Inflammatory macrophage (primary cell): ENCODE measurements at regions not wholly inside any gene's neighbourhood (a gene's known extent, or its start where the extent isn't known, plus 50 kb on each side); places are given as distances from the start of the nearest gene placed in this dataset.

Source experiments
- DNase-seq, 2 donors: peaks; one replicate each; pipeline ENCODE4 v3.0.0-alpha.2; 2020 to 2022

DNA sequence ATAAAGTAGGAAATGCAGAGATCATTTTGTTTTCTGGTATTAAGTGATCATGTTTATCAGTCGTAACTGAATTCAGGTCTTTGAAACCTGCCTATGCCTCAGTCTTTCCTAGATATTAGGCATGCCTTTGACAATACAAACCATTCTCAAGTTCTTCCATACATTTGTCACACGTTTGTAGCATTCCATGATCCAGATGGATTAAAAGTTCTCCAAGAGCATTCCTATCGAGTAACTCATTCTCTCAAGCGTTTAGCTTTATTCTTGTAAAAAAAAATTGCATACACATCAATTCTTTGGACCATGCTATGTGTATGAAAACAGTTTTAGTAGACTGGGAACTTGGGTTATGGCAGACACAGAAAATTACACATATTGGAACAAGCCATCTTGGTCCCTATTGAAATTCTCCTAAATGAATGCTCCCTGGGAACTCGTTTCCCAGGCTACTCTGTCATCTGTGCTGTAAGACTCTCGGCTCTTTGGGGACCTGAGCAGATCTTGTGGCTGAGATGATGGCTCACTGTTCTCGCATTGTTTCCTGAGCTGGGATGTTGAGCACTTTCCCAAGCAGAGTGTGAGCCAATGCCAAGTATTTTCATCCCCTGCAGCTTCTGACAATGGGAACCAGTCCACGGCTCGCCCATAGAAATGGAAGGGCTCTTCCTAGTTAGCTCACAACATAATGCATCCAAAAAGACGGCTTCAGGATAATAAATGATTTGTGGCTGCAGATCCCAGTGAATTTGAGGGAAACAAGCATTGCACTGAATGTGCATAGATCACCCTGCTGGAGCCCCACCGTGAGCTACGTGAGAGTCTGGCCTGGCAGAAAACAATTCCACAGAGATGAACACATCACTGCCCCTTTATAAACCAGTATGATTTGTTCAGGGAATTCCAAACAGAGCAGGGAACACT, 230.2 kb downstream of the IRX1 start:
- DNase-seq, result no peak

DNA sequence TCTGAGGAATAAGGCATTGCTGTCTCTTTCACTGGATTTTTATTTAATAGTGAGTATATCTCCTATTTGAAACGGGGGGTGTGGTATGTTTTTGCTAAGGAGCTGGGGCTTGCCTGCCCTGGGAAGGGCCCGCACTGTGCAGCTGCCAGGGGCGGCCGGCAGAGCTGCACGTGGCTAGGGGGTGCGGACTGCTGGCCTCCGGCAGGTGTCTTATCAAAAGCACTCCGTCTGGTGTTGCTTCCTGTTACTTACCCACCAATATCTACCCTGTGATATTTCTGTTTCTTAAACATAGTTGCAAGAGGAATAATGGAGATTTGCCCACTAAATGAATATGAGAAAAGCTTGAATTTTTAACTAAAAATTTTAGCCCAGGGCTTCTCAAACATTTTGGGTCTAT, 232.0 kb downstream of the IRX1 start:
- DNase-seq, result no peak

DNA sequence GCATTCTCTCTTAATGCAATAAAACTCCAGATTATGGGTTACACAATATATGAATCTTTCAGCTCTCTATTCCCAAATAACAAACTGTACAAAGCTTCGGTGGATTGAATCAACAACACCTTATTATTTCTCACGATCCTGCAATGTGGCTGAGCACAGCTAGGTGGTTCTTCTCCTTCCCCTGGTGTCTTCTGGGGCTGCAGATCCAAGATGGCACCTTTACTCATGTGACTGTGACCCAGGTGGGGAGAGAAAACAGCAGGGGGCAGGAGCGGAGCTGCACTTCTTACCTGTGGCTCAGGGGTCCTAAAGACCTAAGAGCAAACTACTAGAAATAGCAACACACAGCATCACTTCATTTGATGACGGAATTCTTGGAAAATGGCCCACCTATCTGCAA, 233.1 kb downstream of the IRX1 start:
- DNase-seq, result no peak

- no peak for DNase-seq
Observed at GRCh38 chr5:3833566-3833965, 237.9 kb downstream of the IRX1 start.

- DNase-seq, result no peak
Observed at GRCh38 chr5:3835811-3836210, 240.2 kb downstream of the IRX1 start.

DNA sequence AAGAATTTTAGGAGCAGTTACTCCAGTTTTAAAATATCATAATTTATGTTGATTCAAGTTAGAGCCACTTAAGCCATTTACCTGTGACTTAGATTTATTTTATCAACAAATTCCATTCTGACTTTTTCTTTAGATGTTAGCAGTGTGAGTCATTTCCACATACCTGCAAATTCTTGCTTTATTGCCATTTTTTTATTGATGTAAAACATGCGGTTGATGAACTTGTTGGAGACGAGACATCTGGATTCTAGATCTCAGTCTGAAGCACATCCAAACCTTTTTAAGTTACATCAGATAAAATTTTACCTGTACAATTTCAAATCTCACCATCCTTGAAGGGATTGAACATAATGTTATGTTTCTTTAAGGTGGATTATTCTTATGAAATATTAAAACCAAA, 240.9 kb downstream of the IRX1 start:
- no peak for DNase-seq

DNA sequence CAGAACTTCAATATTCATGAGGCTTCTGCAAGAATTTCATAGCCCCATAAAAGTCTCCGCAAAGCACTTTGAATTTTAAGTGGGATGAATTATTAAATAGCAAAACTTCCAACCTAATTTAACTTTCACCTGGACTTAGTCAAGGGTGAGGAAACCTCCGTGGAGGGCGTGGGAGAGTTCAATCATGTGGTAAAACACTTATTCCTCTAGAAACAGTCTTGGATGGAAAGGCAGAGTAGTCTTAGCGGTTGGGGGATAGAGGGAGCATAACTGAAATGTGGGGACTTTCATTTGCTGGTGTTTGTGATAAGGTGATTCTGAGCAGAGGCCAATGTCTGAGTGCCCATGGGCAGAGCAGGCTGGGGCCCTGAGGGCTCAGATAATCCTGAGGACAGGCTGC, 241.9 kb downstream of the IRX1 start:
- no peak for DNase-seq

- no peak for DNase-seq
Observed at GRCh38 chr5:3839151-3839550, 243.5 kb downstream of the IRX1 start.

- DNase-seq, result no peak
Observed at GRCh38 chr5:3842591-3842990, 247.0 kb downstream of the IRX1 start.

DNA sequence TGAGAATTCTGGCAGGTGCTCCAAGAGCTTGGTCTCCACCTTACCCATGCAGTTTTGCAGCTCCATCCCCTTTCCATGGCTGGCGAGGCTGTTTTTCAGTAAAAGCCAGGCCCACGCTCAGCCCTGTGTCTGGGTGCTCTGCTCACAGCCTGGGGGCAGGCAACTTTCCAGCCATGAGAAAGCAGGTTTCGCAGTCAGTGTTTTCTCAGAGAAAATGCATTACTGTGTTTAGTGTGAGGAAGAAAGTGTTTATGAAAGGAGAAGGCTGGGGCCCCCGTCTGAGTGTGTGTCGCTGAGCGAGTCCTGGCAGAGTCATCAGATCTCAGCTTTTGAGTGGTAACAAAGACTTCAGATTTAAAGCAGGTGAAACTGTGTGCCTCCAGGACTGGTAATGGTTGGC, 248.1 kb downstream of the IRX1 start:
- no peak for DNase-seq

DNA sequence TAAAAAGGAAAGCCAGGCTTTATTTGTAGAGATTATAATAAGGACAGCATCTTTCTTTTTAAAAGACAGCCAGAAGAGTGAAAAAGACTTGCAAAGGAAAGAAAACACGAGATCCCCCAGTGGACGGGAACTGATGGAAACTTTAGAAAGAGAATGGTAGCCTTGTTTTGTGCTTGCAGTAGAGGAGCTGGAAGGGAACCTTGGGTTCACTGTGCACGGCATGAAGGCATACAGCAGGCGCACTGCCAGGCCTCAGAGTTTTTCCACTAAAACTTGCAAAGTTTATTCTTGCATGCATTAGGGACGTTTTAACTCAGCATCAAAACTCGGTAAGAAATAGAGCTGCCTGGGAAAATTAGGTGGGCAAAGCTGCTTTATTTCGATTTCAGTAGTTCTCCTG, 248.6 kb downstream of the IRX1 start:
- no peak for DNase-seq

DNA sequence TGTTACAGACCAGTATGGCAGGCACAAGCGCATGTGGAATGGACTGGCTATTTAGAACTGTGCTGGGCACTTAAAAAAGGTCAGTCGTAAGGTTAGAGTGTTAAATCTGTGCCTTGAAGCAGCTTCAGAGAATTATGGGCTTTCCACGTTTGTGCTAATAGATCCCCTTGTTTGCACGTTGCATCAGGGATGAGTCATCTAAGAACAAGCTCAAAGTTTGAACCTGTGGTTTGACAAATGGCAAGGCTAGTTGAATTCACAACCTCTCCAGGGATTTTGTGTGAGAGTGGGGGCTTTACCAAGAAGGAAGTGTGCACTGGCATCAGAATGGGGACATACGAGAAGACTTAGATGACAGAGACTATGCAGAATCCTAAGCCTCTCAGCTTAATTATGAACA, 249.6 kb downstream of the IRX1 start:
- DNase-seq, result no peak

DNA sequence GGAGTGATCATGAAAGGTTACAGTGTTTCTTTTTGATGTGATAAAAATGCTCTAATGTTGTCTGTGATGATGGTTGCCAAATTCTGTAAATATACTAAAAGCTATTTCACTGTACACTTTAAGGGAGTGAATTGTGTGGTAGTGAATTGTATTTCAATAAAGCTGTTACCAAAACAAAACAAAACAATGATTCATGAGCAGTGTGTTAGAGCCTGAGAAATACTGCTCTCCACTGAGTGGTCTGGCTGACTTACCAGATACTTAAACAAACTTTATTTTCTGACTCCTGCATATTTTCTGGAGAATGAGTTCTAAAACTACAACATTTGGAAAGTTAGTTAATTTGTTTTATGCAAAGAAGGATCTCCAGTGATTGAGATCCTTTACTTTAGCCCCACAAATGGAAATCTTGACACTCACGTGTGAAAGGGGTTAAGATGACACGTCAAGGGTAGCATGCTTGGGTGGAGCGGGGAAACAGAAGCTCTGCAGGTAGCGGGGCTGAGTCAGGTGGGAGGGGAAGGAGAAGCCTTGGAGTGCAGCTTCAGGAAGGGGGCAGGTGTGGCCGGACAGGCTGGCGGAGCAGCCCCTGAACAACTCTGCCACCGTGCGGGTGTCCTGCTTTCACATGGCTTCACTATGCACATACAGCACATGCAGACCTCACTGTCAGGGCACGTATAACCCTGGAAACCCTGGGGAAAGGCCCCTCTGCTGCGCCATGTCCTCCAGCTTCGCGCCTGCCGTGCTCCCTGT, 256.7 kb downstream of the IRX1 start:
- no peak for DNase-seq

GRCh38 chr5:3853362-3853761, 257.7 kb downstream of the IRX1 start:
- no peak for DNase-seq

DNA sequence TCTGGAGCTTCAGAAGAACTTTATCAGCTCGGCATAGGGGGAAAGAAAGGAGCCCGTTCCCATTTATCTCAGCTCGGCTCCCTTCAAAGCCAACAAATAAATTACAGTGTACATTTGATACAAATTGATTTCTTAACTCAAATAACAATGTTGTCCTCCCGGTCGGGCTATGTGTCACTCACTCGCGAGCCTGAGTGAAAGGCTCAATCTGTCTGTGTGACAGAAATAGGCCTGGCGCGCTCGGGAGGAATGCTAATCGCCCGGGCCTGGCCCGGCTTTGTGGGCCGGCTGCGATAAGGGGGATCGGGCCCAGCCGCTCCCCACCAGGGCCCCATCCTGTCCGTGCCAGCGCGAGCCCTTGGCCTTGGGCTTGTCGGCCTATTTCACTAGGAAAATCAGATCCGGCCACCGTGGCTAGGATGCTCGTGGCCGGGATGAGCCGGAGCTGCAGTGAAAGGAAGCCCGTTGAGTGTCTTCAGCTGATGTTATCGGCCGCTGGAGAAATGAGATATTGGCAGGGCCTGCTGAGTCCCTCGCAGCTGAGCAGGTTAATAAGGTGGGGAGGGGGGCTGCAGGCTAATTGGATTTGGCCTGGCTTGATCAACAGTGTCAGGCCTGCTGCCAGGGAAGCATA, 258.7 kb downstream of the IRX1 start:
- DNase-seq, result no peak

DNA sequence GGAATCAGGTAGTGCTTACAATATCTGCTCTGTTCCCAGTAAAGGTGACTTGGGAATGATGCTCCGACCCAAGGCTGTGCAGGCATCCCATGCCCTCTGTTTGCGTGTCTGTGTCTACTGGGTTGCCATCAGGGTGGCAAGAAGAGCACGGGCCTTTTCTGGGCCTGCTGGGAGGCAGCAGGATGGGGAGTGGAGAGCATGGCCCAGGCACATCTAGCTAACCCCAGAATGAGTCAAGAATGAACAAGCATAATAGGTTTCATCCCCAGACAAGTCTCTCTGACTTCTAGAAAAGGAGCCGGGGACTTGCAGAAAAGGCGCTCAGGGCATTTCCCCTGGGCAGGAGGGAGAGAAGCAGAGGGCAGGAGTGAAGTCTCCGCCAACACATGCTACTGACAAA, 260.4 kb downstream of the IRX1 start:
- no peak for DNase-seq

- DNase-seq, result no peak
Observed at GRCh38 chr5:3858524-3858923, 262.9 kb downstream of the IRX1 start.

GRCh38 chr5:3862906-3863305, 267.3 kb downstream of the IRX1 start:
- DNase-seq, result no peak

GRCh38 chr5:3875144-3875543, 279.5 kb downstream of the IRX1 start:
- DNase-seq, result no peak

- DNase-seq, result no peak
Observed at GRCh38 chr5:3878267-3878666, 282.6 kb downstream of the IRX1 start.

DNA sequence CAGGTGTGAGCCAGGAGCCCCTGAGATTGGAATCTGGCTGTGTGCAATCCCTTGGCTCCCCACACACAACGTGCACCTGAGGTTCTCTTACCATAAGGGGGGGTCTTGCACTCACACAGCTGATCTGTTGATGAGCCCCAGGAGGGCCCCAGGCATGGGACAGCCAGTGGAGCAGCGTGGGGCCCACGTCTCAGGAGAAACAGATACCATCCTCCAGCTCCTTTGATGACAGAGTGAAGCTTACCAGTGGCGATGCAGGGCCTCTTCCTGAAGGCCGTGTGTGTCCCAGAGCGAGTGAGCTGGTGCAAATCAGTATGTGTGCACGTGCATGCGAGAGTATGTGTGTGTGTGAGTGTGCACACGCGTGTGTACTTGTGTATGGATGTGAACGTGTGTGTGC, 287.4 kb downstream of the IRX1 start:
- DNase-seq, result no peak

DNA sequence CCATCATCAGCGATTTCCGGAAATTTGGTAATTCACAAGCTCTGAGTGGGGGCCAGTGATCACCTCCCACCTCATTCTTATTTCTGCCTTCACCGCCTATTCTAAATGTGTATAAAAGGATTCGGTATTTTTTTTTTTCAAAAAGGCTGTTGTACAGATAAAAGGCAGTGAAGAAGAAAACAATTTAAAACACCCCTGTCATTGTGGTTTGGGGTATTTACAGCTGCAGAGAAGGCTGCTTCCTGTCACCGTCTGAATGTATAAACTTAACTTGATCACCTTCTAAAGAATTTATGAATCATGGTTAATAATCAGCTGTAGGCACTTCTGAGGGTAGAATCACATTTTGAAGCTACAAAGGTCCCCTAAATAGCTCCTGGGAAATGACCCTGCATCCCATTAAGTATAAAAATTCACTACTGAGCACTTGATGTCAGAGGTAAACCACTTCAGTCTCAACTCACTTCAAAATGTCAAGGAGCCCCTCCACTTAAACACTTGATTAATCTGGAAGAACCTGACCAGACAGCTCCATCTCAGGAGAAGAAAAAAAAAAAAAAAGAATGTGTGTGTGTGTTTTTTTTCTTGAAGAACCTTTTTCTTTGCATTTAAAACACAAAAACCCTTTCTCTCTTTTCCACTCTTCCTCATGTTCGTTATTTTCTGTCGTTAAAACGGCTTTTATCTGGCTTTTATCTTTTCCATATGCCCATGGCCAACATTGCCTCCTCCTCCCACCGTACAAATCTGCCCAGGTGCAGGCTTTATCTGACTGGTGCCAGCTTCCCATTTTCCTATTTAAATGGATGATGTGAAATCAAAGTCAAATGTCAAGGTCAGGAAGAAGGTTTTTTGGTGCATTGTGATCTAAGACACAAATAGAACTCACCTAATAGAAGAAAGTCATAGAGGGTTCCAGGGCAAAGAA, 291.2 kb downstream of the IRX1 start:
- DNase-seq, result no peak

GRCh38 chr5:3888310-3888709, 292.7 kb downstream of the IRX1 start:
- DNase-seq, result no peak
